HAP-1 (cell line): ENCODE measurements at regions not wholly inside any gene's neighbourhood (a gene's known extent, or its start where the extent isn't known, plus 50 kb on each side); places are given as distances from the start of the nearest gene placed in this dataset.
A peak's percentile ranks its signal among the peaks of the same experiment; 100 is the strongest.

ENCODE experiments used
- DNase-seq, 2 experiments: peaks; one replicate each; pipeline ENCODE4 v3.0.0-alpha.2; 2016 to 2020; ENCODE audit warnings: low spot score in 2 of 2
- H3K27me3 ChIP-seq: fragments of 250-450 bp; sonication (Bioruptor Pico); 2 replicates; pipeline ENCODE4 v1.5.1; 2020; ENCODE audit warnings: low read depth, mild to moderate bottlenecking, moderate library complexity
- H3K36me3 ChIP-seq: fragments of 250-450 bp; sonication (Bioruptor Pico); replicated peaks from 2 replicates; pipeline ENCODE4 v1.5.1; 2020; ENCODE audit warnings: mild to moderate bottlenecking
- H3K4me1 ChIP-seq: fragments of 250-450 bp; sonication (Bioruptor Pico); 2 replicates; pipeline ENCODE4 v1.5.1; 2020; ENCODE audit warnings: mild to moderate bottlenecking
- H3K4me3 ChIP-seq: fragments of 250-450 bp; sonication (Bioruptor Pico); 2 replicates; pipeline ENCODE4 v1.5.1; 2020; ENCODE audit warnings: mild to moderate bottlenecking, moderate library complexity
- H3K9me3 ChIP-seq: fragments of 250-450 bp; sonication (Bioruptor Pico); 2 replicates; pipeline ENCODE4 v1.5.1; 2020; ENCODE audit warnings: mild to moderate bottlenecking, moderate library complexity
- in situ Hi-C: fragments of 300-500 bp; cut with MboI; formaldehyde crosslinking; loops from 3 replicates; pipeline ENCODE4 v1.14.3; 2020; ENCODE audit warnings: low sequenced_read_pairs, inconsistent platforms, mixed read lengths

DNA sequence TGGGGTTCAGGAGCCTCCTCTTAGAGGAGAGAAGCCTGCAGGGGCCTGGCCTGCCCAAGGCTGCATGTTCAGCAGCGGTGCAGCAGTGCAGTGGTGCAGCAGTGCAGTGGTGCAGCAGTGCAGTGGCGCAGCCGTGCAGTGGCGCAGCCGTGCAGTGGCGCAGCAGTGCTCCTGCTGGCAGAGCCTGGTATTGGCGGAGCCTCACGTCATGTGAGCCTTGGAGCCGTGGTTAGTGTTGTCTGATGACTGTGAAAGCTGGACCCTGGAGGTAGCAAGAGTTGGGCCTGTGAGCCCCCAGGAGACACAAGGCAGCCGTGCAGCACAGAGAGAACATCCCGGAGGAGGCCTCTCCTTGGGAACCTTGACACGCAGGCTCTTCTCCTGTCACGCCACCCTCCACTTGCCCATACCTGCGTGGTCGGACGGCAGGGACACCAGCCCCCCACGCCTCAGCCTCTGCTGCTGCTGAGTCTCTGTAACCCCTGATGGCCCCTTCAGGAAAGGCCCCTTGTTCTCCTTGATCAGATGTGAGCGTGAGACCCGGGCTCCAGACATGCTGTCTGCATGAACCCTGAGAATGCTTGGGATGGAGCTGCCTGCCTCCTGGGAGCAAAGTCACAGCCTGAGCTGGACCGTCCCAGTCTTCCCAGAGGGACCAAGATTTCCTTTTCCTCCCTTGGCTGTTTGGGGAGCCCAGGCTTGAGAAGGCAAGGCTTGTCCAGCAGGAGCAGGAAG is 193.7 kb downstream of the KIF26A start:
- Histone ChIP-seq H3K4me3 (no peak overlapping the region), H3K4me1 (no peaks in the 10 kb centered on the region), H3K36me3 (no peaks in the 10 kb centered on the region), H3K9me3 (peaks cover 5% of the 10 kb centered on the region; the same call in 1 of the 2 replicates), H3K27me3 (peaks cover 2% of the 10 kb centered on the region; the same call in 1 of the 2 replicates)
- in situ Hi-C loops, result no loop called here
- no peak for DNase-seq

DNA sequence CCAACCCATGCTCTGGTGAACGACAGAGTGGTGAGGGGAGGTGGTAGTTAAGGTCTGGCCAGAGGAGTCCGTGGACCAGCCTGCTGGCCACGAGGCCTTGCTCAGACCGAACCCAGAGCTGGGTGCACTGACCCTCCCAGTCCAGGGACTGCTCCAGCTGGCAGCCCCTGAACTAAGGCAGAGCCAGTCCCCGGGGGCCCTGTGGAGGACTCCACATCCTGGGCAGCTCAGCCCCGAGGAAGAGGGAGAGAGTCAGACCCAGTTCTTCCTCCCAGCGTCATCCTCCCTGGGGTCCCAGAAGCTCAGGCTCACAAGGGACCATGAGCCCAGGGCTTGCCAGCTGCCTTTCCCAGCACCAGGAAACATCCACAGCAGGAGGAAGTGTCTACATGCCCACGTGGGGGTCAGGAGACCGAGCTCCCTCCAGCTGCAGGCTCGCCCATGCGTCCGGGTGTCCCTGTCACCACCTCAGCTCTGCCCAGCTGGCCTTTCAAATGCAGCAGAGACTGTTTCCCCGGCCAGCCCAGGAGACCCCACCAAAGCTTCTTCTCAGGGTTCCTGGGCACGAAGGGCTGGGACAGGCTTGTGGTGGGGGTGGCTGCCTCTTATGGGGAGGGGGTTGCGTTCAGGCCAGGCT is 194.4 kb downstream of the KIF26A start:
- Histone ChIP-seq H3K4me1 (no peaks in the 10 kb centered on the region), H3K9me3 (peaks cover 5% of the 10 kb centered on the region; the same call in 1 of the 2 replicates), H3K36me3 (no peaks in the 10 kb centered on the region), H3K27me3 (peaks cover 2% of the 10 kb centered on the region; the same call in 1 of the 2 replicates), H3K4me3 (no peak overlapping the region)
- in situ Hi-C loops, result no loop called here
- DNase-seq, result no peak

DNA sequence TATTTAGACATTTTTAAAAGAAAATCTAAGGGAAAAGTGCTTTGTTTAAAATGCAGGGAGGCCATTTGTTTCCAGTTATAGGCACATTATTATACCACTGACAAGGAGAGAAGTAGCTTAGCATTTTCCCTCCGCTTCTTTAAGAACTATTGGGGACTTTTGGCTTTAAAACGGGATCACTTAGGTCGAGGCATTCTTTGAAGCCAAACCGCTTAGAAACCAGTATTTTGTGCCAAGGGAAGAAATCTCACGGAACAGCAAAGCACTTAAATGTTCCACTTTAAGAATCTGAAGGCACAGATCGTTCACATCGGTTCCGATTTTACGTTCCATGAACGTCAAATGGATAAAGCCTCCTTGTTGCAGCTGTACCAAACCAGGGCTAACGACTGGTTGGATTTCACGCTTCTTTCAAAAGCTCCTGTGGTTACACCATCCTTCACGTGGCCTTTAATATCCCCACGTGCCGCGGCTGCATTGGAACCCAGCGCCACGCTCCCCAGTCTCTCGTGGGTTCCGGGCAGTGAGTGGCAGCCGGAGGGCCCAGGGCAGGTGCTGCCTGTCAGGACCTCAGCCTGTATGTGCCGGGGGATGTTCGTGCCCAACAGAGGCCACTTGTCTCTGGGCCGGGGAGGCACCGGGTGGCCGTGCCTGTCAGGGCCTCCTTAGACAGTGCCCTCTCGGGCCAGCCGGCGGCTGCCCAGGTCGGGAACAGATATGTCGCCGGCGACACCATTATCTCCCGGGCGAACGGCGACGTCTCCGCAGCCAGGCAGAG is 195.4 kb downstream of the KIF26A start:
- Histone ChIP-seq H3K4me1 (no peaks in the 10 kb centered on the region), H3K36me3 (no peaks in the 10 kb centered on the region), H3K4me3 (no peak overlapping the region), H3K9me3 (peaks cover 8% of the 10 kb centered on the region; the same call in 1 of the 2 replicates), H3K27me3 (peaks cover 2% of the 10 kb centered on the region; the same call in 1 of the 2 replicates)
- in situ Hi-C loops, result no loop called here
- DNase-seq, result no peak

DNA sequence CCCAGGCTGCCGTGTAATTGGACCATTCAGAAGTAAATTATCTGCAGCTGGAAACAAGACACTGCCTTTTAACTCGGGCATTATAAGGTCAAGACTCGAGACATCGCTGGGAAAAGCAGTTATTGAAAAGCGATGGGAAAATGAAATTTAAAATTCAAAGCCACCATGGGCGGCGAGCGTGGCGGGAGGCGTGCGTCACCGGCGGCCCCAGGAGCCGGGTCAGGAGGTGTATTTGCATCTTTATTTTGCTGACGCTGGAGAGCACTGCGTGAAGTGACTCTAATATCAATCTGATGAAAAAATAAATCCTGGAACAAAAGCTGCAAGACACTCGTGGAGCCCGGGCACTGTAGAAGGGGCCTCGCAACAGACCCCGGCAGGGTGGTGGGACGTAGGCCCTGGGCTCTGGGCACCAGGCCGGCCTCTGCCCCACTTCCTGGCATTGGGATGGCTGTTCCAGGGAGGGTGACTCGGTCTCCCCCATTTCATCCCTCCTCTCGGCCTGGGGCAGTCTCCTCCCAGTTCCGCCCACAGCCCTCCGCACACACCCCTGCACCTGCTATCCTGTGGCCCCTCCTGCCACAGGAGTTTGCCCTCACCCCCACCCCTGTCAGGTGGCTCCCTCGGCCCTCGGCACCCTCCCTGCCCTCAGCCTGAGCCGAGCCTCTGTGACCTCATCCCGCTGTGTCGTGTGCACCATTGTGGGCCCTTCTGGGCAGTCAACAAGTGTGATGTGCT is 196.2 kb downstream of the KIF26A start:
- Histone ChIP-seq H3K9me3 (peaks cover 6% of the 10 kb centered on the region; the same call in 1 of the 2 replicates), H3K36me3 (no peaks in the 10 kb centered on the region), H3K4me1 (no peaks in the 10 kb centered on the region), H3K4me3 (no peak overlapping the region), H3K27me3 (peaks cover 2% of the 10 kb centered on the region; the same call in 1 of the 2 replicates)
- DNase-seq, result no peak
- in situ Hi-C loops, result no loop called here

DNA sequence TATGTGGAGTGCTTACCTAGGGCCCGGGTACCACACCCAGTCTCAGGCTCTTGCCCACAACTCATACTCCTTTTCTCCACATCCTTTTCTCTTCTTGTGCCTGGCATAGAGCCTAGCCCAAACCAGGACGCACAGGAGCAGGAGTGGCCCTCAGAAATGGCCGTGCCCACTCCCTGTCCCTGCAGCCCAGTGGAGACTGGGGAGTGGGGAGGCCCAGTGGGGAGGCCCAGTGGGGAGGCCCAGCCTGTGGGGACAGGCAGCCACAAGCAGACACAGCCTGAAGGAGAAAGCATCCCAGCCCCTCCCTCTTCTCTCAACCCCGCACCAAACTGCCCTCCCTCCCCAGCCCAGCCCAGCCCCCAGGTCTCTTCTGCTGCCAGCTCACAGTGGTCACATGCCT is 196.8 kb downstream of the KIF26A start:
- no peak for DNase-seq
- Histone ChIP-seq H3K4me3 (no peak overlapping the region), H3K36me3 (no peaks in the 10 kb centered on the region), H3K27me3 (peaks cover 2% of the 10 kb centered on the region; the same call in 1 of the 2 replicates), H3K4me1 (no peaks in the 10 kb centered on the region), H3K9me3 (0 out of 2 replicates have a peak, but pooled peaks cover 3% of the 10 kb centered on the region)
- in situ Hi-C loops, result no loop called here

DNA sequence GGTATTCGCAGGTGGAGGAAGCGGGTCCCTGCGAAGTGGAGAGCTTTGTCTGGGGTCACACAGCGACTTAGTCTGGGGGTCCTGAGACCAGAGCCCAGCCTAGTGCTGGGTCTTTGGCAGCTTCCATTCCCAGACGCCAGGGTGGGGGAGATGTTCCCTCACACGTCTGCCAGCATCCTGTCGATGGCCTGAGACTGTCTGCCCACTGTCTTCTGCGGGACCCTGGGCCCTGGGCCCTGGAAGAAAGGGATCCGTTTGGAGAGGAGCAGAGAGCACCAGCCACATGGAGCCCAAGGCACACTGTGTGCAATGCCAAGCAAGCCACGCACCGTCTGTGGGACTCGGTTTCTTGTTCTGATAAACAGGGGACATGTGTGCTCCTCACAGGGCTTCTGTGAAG is 197.2 kb downstream of the KIF26A start:
- Histone ChIP-seq H3K27me3 (peaks cover 2% of the 10 kb centered on the region; the same call in 1 of the 2 replicates), H3K9me3 (0 out of 2 replicates have a peak, but pooled peaks cover 3% of the 10 kb centered on the region), H3K4me1 (no peaks in the 10 kb centered on the region), H3K4me3 (no peak overlapping the region), H3K36me3 (no peaks in the 10 kb centered on the region)
- in situ Hi-C loops, result no loop called here
- no peak for DNase-seq

DNA sequence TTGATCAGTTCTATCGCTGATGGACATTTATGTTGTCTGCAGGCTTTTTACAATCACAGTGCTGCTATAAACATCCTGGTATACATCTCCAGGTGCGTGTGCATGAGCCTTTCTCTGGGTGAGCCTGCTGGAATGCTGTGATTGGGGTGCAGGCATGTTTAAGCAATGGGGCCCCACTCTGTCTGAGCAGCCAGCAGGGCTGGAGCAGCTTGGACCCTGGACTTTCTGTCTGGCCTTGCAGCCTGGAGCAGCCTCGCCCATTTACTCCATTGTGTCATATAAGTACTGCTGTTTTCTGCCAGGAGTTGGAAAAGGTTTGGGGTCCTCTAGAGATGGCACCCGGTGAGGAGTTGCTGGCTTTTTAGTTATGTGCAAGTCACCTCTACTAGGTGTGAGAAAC is 199.0 kb downstream of the KIF26A start:
- Histone ChIP-seq H3K36me3 (no peaks in the 10 kb centered on the region), H3K27me3 (peaks cover 2% of the 10 kb centered on the region; the same call in 1 of the 2 replicates), H3K4me3 (no peak overlapping the region), H3K9me3 (peaks cover 7% of the 10 kb centered on the region), H3K4me1 (peaks cover 5% of the 10 kb centered on the region; the same call in 1 of the 2 replicates)
- DNase-seq, result no peak
- in situ Hi-C loops, result no loop called here

DNA sequence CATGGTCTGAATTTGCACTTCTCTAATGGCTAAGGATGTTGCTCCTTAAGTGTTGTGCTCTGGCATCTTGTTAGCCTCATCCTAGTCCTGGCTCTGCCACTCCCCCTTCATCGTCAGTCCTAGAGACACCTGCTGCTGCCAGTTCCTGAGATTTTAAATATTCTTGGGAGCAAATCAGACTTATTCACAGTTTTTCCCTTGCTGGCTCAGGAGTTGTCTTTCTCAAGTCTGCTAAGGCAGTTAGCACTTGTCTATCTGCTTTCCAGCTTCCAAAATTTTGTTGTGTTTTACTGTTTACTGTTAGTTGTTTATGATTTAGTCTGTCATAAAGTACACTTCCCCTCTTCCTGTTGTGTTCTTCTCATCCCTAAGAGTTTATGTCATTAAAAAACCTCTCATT is 201.0 kb downstream of the KIF26A start:
- in situ Hi-C loops, result no loop called here
- peaks cover 2% of the 10 kb centered on the region; the same call in 1 of the 2 replicates for H3K27me3 ChIP-seq
- no peaks in the 10 kb centered on the region for H3K36me3 ChIP-seq
- peaks cover 6% of the 10 kb centered on the region; the same call in 1 of the 2 replicates for H3K4me1 ChIP-seq
- H3K4me3 ChIP-seq, result no peak overlapping the region
- DNase-seq, result no peak
- H3K9me3 ChIP-seq, result peaks cover 7% of the 10 kb centered on the region

DNA sequence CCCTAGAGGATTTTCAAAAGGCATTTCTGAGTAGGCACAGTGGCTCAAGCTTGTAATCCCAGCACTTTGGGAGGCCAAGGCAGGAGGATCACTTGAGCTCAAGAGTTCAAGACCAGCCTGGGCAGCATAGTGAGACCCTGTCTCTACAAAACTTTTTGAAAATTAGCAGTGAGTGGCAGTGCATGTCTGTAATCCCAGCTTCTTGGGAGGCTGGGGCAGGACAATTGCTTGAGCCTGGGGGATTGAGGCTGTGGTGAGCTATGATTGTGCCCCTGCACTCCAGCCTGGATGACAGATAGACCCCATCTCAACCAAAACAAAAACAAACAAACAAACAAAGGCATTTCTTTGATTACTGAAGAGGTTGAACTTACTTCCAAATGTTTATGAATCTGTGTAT is 201.4 kb downstream of the KIF26A start:
- no peak overlapping the region for H3K4me3 ChIP-seq
- no peaks in the 10 kb centered on the region for H3K36me3 ChIP-seq
- peaks cover 6% of the 10 kb centered on the region; the same call in 1 of the 2 replicates for H3K4me1 ChIP-seq
- DNase-seq, result no peak
- in situ Hi-C loops, result no loop called here
- peaks cover 7% of the 10 kb centered on the region for H3K9me3 ChIP-seq
- peaks cover 2% of the 10 kb centered on the region; the same call in 1 of the 2 replicates for H3K27me3 ChIP-seq

DNA sequence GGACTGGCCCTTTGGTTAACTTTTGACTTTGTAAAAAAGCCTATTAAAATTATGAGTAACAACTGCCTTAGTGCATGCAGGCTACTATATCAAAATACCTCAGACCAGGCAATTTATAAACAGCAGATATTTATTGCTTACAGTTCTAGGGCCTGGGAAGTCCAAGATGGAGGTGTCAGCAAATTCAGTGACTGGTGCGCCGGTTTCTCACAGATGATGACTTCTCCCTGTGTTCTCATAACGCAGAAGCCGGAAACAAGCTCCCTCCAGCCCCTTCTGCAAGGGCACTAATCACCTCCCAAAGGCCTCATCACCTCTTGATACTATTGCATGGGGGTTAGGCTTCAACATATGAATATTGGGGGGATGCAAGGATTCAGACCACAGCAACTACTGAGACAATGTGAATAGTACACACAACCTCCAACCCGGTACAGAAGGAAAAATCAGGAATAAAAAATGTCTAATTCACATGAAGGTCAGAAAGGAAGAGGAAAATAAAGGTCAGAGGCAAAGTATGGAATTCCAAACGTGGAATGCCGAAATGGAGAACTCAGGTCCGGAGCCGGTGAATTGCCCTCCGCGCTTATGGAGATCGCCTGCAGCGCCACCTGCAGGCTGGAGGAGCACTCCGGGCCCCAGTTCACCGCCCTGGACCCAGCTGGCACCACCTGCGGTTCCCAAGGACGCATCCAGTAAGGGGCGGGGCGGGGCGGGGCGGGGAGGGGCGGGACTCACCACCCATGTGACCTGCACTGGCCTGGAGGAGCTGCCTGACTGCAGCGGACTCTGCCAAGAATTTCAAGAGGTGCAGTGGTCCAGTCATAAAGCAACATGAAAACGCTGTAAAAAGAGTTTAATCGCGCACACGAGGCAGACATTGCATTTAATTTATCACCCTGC is 203.4 kb downstream of the KIF26A start:
- Histone ChIP-seq H3K36me3 (no peaks in the 10 kb centered on the region), H3K27me3 (peaks cover 14% of the 10 kb centered on the region), H3K4me1 (peaks cover 6% of the 10 kb centered on the region; the same call in 1 of the 2 replicates), H3K9me3 (peaks cover 7% of the 10 kb centered on the region), H3K4me3 (peak overlapping the region; percentile 11; the same call in 1 of the 2 replicates)
- in situ Hi-C loops, result no loop called here
- peak; percentile 73 to 90 for DNase-seq

DNA sequence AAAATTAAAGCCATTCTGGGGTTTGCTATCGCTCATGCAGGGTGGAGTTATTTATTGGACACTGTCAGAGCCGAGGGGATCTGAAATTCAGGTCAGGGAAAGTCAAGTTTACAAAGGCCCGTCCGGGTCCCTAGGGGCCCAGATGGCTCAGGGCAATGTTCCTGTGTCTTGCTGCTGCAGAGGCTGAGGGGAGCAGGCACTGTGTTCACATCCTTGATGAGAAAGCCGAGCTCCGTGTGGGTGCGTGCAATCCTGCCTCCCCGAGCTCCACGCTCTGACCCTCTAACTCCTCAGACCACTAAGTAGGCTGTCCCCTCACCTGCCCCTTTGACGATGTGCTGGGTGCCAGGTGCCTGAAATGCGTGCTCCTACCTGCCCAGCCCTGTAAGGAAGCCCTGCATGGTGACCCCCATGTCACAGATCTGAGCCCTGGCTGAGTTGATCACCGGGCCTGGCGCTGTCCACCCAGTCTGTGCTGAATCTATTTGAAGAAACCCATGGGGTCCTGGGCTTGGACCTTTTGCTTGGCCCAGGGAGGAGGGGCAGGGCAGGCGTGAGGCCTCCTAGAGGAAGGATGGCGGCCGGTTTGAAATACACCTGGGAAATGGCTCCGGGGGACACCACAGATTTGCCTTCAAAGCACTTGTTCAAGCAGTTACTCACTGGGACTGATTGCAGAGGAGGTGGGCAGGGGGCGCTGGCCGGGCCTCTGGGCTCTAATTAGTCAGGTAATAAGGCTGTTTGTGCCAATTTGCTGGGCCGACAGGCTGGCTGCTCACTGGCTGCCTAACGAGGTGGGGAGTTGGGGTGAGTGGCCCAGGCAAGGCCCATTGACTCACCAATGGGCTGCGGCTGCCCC is 204.3 kb downstream of the KIF26A start:
- DNase-seq, result no peak
- H3K4me3 ChIP-seq, result no peak overlapping the region
- H3K9me3 ChIP-seq, result peaks cover 7% of the 10 kb centered on the region
- peaks cover 22% of the 10 kb centered on the region for H3K27me3 ChIP-seq
- H3K4me1 ChIP-seq, result peaks cover 6% of the 10 kb centered on the region; the same call in 1 of the 2 replicates
- in situ Hi-C loops, result no loop called here
- H3K36me3 ChIP-seq, result no peaks in the 10 kb centered on the region

DNA sequence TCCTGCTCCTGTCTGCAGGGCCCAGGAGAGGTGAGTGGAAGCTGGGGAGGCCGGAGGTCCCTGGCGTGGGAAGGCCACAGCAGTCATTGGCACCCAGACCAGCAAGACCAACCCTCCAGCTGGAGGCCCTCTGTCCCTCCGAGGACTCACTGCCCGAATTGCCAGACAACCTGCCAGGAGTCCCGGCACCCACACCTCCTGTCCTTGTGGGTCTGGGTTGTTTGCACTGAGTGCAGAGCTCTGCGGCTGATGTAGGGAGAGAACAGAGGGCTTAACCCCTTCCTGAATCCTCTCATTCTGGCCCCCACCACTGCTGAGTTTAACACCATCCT is 204.9 kb downstream of the KIF26A start:
- peaks cover 6% of the 10 kb centered on the region for H3K9me3 ChIP-seq
- in situ Hi-C loops, result no loop called here
- H3K36me3 ChIP-seq, result no peaks in the 10 kb centered on the region
- H3K4me1 ChIP-seq, result peaks cover 6% of the 10 kb centered on the region; the same call in 1 of the 2 replicates
- DNase-seq, result no peak
- no peak overlapping the region for H3K4me3 ChIP-seq
- H3K27me3 ChIP-seq, result peaks cover 28% of the 10 kb centered on the region
